A673 (cell line): ENCODE measurements at regions not wholly inside any gene's neighbourhood (a gene's known extent, or its start where the extent isn't known, plus 50 kb on each side); places are given as distances from the start of the nearest gene placed in this dataset.

Experiments used
- BruUV-seq: library from RNA; stranded (reverse); fragments of 400-500 nt; replicated peaks from 2 replicates; lab custom pipeline; 2021; lab: Mats Ljungman, UMichigan
- CTCF ChIA-PET: fragments of 300-600 bp; sonication (Branson Sonifier 250); formaldehyde crosslinking; loops from one replicate; lab custom pipeline; 2022; ENCODE audit warnings: antibody characterized with exemption; lab: Charles Lee
- POLR2A ChIA-PET: fragments of 300-600 bp; sonication (Branson Sonifier 250); formaldehyde crosslinking; loops from one replicate; lab custom pipeline; 2022; ENCODE audit warnings: antibody characterized with exemption; ENCODE audit not compliant: low non-redundant PET; lab: Charles Lee
- DNase-seq: peaks from one replicate; pipeline ENCODE4 v3.0.0-alpha.2; 2015; ENCODE audit warnings: low spot score
- H3K27ac ChIP-seq: fragments of 200-600 bp; sonication (generic); 2 replicates; pipeline ENCODE4 v1.5.1; 2016; ENCODE audit warnings: mixed run types, low read depth, mild to moderate bottlenecking, mixed read lengths, antibody characterized with exemption, low read length; ENCODE audit not compliant: poor library complexity, severe bottlenecking
- H3K27me3 ChIP-seq: fragments of 200-600 bp; sonication (generic); replicated peaks from 2 replicates; pipeline ENCODE4 v1.6.1; 2017; ENCODE audit warnings: mixed run types, low read depth, mild to moderate bottlenecking, mixed read lengths, antibody characterized with exemption, low read length; ENCODE audit not compliant: insufficient read depth, poor library complexity
- H3K36me3 ChIP-seq: fragments of 200-600 bp; sonication (generic); 2 replicates; pipeline ENCODE4 v1.6.1; 2016; ENCODE audit warnings: mixed run types, mild to moderate bottlenecking, mixed read lengths, antibody characterized with exemption, low read length; ENCODE audit not compliant: insufficient read depth, poor library complexity, severe bottlenecking
- H3K4me1 ChIP-seq: fragments of 200-600 bp; sonication (generic); 2 replicates; pipeline ENCODE4 v1.6.1; 2017; ENCODE audit warnings: mixed run types, mild to moderate bottlenecking, mixed read lengths, antibody characterized with exemption, low read length; ENCODE audit not compliant: insufficient read depth, poor library complexity, severe bottlenecking
- H3K4me3 ChIP-seq: fragments of 200-600 bp; sonication (generic); 2 replicates; pipeline ENCODE4 v1.5.1; 2016; ENCODE audit warnings: low read depth, mixed run types, mild to moderate bottlenecking, mixed read lengths, low read length; ENCODE audit not compliant: poor library complexity, severe bottlenecking
- H3K9me3 ChIP-seq: fragments of 200-600 bp; sonication (generic); 2 replicates; pipeline ENCODE4 v1.6.1; 2016; ENCODE audit warnings: mixed run types, low read depth, mild to moderate bottlenecking, mixed read lengths, antibody characterized with exemption, low read length; ENCODE audit not compliant: poor library complexity, severe bottlenecking
- EZH2 ChIP-seq: fragments of 200-600 bp; sonication (generic); IDR thresholded peaks from 2 replicates; pipeline ENCODE4 v1.6.1; 2017; ENCODE audit warnings: borderline replicate concordance, low read depth, mild to moderate bottlenecking, mixed read lengths, antibody characterized with exemption, low read length; ENCODE audit not compliant: poor library complexity, severe bottlenecking
- intact Hi-C: fragments of 100-400 bp; cut with micrococcal nuclease; formaldehyde crosslinking; loops from one replicate; pipeline ENCODE4 v1.10.0; 2022; ENCODE audit not compliant: unreplicated experiment
- TF ChIP-seq, protein P1 (sequence below): fragments of 300-800, 200-600 bp; sonication (generic); conservative IDR thresholded peaks from 2 replicates; pipeline ENCODE4 v1.5.1; 2017; ENCODE audit warnings: low read depth, mild to moderate bottlenecking, antibody characterized with exemption, low read length, moderate library complexity, mixed read lengths

- ChIA-PET POLR2A (no interaction called here), CTCF (interaction anchor here (0.7 kb wide), 1 partner anchor 9 kb away, joined by 3 read pairs; no protein-coding TSS in a partner anchor)
- no TSS peak for BruUV-seq
- Histone ChIP-seq H3K27me3 (no peaks in the 10 kb centered on the region), H3K4me3 (no peak overlapping the region), H3K4me1 (no peaks in the 10 kb centered on the region), H3K27ac (no peak overlapping the region), H3K36me3 (no peaks in the 10 kb centered on the region), H3K9me3 (no peaks in the 10 kb centered on the region)
- no peak for DNase-seq
- no peak for TF ChIP-seq EZH2
- TF ChIP-seq, protein P1, sequence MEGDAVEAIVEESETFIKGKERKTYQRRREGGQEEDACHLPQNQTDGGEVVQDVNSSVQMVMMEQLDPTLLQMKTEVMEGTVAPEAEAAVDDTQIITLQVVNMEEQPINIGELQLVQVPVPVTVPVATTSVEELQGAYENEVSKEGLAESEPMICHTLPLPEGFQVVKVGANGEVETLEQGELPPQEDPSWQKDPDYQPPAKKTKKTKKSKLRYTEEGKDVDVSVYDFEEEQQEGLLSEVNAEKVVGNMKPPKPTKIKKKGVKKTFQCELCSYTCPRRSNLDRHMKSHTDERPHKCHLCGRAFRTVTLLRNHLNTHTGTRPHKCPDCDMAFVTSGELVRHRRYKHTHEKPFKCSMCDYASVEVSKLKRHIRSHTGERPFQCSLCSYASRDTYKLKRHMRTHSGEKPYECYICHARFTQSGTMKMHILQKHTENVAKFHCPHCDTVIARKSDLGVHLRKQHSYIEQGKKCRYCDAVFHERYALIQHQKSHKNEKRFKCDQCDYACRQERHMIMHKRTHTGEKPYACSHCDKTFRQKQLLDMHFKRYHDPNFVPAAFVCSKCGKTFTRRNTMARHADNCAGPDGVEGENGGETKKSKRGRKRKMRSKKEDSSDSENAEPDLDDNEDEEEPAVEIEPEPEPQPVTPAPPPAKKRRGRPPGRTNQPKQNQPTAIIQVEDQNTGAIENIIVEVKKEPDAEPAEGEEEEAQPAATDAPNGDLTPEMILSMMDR: no peak
- intact Hi-C loops: no loop called here
Measured at GRCh38 chr14:61861320-61861865, 99.2 kb downstream of the SNAPC1 start.

DNA sequence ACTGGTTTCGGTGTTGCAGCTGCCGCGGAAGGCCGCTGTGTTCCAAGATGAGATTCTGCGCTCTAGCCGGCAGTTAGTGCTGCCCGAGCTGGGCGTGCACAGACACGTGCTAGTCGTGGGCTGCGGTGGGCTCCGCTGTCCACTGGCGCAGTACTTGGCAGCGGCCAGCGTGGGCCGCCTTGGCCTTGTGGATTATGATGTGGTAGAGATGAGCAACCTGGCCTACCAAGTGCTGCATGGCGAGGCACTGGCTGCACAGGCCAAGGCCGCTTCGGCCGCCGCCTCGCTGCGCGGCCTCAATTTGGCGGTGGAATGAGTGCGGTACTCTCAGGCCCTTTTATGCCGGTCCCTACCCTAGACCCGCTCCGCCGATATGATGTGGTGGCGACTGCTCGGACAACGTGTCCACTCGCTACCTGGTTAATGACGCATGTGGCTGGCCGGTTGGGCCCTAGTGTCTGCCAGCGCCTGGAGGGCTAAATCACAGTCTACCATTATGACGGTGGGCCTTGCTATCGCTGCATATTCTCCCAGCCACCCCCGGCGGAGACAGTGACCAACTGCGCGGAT is 102.2 kb downstream of the SNAPC1 start:
- BruUV-seq: no TSS peak
- Histone ChIP-seq H3K36me3 (no peaks in the 10 kb centered on the region), H3K4me3 (no peak overlapping the region), H3K9me3 (peaks cover 1% of the 10 kb centered on the region), H3K27ac (no peak overlapping the region), H3K4me1 (no peaks in the 10 kb centered on the region), H3K27me3 (peaks cover 7% of the 10 kb centered on the region)
- CTCF ChIA-PET: no interaction called here
- no peak for TF ChIP-seq EZH2
- TF ChIP-seq, protein P1: no peak
- DNase-seq: no peak
- intact Hi-C loops: no loop called here
- POLR2A ChIA-PET: no interaction called here

- POLR2A ChIA-PET: no interaction called here
Measured at GRCh38 chr14:61866932-61867920, 105.0 kb downstream of the SNAPC1 start.

More at GRCh38 chr14:61866932-61867920, 105.0 kb downstream of the SNAPC1 start:
- H3K9me3 ChIP-seq: peaks cover 15% of the 10 kb centered on the region
- TF ChIP-seq, protein P1: no peak
- TF ChIP-seq EZH2: no peak
- DNase-seq: no peak
- intact Hi-C loops: no loop called here
- no TSS peak for BruUV-seq
- CTCF ChIA-PET: no interaction called here
- no peaks in the 10 kb centered on the region for H3K36me3 ChIP-seq
- no peak overlapping the region for H3K27ac ChIP-seq
- peaks cover 7% of the 10 kb centered on the region for H3K27me3 ChIP-seq
- H3K4me1 ChIP-seq: no peaks in the 10 kb centered on the region
- no peak overlapping the region for H3K4me3 ChIP-seq
